Stimulated activated CD8-positive, alpha-beta memory T cell treated with anti-CD3 and anti-CD28 coated beads, Interleukin-4, amount 100 ng/mL, for 24 hours (primary cell): ENCODE measurements at regions not wholly inside any gene's neighbourhood (a gene's known extent, or its start where the extent isn't known, plus 50 kb on each side); places are given as distances from the start of the nearest gene placed in this dataset.
"Not testable (repeated sequence)": the region's sequence is repeated elsewhere in the genome, so short reads cannot be mapped to it uniquely, and the experiment has no call there.

Source experiments
- DNase-seq: peaks from one replicate; pipeline ENCODE4 v3.0.0-alpha.2; 2020; ENCODE audit warnings: low read depth

DNA sequence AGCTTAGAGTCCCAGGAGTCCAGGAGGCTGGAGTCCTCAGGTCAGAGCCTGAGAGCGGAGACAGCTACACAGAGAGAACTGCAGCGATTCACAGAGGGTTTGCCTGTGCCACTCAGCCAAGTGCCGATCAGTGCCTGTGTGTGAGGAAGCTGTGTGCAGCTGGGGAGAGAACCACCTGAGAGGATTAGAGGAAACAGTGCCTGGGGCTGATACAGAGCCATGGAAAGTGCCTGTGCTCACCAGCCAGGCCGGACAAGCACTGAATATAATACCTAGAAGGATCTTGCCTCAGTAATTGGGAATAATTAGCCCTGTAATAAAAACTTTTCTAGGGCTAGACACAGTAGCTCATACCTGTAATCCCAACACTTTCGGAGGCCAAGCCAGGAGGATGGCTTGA, 134.7 kb downstream of the ARHGAP11B start:
- DNase-seq = not testable (repeated sequence)

DNA sequence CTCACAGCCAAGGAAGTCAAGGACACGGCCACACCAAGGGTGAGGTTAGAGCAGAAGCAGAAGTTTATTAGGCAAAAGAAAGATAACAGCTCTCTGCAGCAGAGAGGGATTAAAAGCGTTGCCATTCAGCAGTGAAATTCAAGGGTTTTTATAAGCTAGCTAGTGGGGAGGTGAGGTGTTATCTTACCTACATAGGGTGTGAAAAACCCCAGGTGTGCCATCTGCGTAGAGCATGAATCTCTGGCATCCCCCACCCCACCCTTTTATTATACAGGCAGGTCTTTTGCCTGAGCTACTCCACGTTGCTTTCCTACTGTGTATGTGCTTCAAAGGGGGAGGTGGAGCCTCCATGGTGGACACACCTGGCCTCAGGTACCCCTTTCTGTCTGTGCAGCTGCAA, 135.4 kb downstream of the ARHGAP11B start:
- DNase-seq = not testable (repeated sequence)

DNA sequence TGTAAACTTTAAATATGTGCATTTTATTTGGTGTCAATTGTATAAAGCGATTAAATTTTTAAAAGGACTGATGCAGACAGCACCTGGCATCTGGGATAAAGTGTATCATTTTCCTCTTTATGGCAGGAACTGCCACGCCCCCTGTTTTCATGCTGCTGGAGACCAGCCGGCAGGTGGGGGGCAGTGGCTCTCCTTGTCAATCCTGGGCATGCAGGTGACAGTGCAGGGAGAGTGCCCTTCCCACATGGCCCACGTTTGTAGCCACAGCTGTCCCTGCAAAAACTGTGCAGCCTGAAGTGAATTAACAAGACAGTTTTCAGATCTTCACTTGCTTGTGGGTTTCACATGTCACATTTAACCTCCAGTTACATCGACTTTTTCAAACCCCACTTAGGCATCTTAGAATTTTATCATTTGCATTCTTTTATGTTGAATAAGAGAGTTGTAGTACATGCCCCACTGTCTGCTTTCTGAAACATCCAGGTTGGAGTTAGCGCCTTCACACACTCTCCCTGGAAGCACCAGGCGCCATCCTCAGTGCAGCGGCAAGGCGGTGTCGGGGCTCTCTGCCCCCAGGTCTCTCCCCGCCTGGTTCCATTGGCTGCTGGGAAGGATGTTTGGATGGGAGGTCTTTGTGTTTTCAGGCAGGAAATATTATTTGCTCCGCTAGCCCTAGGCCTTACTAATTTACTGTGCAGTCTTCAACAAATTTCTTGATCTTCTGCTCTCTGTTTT, 134.2 kb upstream of the FAN1 start:
- DNase-seq = not testable (repeated sequence)

DNA sequence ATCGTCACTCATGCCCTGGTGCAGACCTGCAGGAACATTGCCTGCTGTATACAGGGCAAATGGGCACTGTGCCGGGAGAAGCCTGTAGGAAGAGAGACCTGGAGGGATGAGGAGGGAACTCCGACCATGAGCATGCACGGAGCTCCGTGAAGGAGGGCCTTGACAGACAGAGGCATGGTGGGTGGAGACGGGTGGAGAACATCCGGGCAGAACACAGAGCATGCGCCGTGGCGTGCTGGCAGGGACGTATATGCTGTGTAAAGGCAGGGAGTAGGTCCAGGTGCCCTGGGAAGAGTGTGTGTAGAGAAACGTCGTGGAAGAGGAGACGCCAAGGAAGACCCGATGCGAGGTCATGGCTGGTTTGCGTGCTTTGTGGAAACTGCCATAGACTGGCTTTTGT, 133.0 kb upstream of the FAN1 start:
- DNase-seq = no peak

DNA sequence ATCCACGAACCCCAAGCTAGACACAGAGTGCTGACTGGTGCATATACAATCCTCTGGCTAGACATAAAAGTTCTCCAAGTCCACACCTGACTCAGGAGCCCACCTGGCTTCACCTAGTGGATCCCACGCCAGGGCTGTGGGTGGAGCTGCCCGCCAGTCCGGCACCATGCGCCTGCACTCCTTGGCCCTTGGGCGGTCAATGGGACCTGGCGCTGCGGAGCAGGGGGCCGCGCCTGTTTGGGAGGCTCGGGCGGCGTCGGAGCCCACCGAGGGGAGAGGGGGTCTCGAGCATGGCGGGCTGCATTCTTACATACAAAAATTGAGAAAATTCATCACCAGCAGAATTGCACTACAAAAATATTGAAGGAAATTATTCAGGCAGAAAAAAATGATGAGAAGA, 120.7 kb upstream of the FAN1 start:
- no peak for DNase-seq

DNA sequence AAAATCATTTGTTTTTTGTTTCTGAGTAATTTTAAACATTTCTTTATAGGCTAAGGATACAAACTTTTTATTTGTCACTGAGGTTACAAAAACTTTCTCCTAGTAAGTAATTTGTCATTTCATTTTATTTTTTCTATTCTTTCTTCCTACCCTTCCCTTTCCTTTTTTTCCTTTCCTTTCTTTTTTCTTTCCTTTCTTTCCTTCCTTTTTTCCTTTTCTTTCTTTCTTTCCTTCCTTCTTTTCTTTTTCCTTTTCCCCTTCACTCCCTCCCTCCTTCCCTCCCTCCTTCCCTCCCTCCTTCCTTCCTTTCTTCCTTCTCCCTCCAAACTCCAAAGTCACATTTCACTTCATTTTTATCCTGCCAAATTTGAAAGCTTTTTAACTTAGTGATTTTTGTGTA, 115.1 kb upstream of the FAN1 start:
- DNase-seq = no peak

DNA sequence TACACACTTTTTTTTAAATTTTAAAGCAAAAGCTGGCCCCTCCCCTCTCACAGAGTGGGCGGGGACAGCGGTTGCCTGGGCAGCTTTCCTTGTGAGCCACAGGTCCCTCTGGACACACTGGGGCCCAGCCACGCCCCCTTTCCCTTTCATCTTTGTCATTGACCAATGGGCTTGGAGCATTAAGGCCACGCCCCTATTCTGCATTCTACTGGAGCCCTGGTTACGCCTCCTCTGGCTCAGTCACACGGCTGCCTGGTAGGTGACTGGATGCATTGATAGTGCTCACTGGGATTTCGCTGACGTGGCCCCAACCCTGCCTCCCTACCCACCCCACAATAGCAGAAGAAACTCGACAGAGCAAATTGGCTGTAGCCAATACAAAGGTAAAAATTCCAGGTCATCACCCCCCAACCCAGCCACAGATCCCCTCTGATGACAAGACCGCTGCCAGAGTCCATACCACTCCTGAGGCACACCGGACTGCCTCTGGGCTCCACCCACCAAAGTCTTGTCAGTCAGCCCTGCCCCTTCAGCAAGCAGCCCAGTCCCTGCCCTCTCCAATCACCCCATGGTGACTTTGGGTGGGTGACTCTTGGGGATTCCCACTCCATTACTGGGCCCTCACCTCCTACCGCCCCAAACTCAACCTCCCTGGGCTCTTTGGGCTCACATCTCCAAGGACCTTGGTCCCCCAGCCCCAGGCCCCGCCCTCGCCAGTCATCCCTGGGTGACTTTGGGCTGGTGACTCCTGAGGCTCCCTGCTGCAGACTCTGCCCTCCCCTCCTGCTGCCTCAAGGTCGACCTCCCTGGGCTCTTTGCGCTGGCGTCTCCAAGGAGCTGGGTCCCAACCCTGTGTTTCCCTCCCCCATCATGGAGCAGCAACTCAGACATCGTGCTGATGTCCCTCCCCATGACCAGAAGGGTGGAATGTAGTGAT, 112.2 kb upstream of the FAN1 start:
- DNase-seq = no peak

DNA sequence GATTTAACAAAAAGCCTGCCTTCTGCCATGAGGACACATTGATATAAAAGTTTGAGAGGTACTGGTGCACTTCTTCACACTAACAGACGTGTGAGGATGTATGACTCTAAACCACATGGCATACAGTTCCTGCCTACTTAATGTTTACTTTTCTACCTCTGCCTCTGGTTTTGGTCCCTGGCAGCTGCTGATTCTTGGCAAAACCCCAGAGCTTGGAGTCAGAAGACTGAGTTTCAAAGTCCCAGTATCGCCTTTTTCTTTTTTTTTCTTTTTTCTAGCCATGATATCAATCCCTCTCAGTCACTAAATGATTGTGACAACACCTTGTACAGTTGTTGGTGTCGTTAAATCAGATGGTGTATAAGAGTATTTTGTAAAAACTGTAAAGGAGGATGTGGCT, 110.9 kb upstream of the FAN1 start:
- not testable (repeated sequence) for DNase-seq

DNA sequence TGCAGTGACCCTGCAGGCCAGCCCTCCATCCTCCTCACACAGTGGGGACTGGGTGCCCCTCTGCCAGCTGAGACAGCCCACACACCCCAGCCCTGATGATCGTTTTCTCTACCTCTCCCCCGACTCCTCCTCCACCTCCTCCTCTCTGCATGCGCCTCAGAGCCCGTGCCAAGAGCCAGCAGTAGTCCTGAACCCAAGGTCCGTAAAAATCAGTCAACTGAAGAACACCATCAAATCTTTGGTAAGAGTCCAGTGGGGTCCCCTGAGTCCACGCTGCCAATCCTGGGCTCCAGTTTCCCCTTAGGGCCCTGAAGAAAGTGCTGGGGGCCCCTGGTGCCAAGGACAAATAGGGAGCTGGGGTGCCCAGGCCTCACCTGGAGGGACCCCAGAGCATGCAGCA, 109.3 kb upstream of the FAN1 start:
- no peak for DNase-seq

DNA sequence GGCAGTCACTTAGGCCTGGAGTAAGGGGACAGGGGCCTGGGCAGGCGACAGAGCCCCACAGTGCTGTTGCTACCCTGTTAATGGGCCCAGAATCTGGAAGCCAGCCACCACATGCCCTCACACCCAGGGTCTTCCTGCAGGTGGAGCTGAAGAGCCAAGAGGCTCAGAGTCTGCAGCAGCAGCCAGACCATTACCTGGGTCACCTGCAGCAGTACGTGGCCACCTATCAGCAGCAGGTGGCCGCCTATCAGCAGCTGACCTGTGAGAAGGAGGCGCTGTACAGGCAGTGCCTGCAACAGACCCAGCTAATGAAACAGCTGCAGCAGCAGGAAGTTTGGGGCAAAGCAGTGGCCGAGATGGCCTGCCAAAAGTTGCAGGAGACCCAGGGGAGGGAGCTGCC, 104.2 kb upstream of the FAN1 start:
- DNase-seq = not testable (repeated sequence)

DNA sequence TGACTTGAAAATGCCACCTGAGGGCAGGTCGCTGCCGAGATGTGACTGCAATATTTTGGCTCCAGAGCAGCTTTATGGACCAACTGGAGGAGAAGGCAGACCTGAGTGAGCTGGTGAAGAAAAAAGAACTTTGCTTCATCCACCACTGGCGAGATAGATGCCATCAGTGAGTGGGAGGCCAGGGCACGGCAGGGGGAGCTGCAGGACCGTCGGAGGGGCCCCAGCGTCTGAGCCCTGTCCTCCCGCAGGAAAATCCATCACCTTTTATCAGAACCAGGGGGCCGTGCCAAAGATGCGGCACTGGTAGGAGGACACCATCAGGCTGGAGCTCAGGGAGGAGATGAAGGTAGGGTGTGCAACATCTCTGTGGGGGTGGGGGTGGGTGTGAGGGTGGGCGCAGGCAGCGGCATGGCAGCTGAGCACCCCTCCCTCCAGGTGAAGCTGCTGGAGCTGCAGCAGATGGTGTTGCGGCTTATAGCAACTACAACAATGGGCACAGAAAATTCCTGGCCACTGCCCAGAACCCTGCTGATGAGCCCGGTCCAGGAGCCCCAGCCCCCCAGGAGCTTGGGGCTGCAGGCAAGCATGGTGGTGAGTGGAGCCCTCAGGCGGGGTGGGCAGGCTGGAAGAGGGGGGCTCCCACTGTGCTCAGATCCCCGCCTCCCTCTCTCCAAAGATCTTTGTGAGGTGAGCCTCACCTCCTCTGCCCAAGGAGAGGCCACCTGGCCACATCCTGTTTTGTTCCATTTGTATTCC, 102.4 kb upstream of the FAN1 start:
- not testable (repeated sequence) for DNase-seq

DNA sequence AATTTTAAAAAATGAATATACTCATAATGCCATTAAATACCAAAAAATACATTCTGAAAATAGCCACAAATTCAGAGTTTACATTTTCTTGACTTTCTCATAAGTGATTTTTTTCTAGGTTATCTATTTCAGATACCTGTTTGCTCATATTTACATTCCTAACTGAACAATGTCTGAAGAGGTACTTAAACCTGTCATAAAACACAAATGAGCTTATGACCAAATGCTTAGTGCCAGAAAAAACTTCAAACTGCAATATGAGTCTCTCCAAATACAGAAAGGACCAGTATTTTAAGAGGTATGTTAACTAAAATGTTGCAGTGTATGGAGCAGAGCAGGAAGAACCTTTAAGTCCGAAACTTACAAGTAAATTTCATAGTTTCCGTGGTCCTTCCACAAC, 101.7 kb upstream of the FAN1 start:
- DNase-seq = not testable (repeated sequence)

DNA sequence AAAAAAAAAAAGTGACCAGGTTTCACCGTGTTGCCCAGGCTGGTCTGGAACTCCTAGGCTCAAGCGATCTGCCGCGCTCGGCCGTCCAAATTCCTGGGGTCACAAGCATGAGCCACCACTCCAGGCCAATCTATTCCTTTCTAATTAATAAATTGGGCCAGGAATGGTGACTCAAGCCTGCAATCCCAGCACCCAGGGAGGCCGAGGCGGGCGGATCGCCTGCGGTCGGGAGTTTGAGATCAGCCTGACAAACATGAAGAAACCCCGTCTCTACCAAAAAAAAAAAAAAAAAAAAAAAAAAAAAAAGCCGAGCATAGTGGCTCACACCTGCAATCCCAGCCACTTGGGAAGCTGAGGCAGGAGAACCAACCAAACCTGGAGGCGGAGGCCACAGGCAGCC, 100.0 kb upstream of the FAN1 start:
- not testable (repeated sequence) for DNase-seq

DNA sequence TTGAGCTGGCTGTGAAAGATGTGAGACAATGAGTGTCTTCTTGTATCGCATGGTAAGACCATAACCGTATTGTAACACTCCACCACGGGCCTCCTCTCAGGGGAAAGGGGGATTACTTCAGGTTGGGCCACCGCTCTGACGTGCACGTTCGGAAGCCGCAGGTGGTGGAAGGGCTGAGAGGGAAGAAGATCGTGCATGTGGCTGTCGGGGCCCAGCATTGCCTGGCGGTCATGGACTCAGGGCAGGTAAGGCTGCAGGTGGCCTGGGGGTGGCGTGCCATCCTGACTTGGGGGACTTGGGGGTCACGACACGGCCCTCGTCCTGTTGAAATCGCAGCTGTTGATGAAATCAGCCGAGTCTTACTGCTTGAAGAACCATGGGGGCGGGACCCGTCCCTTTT, 87.3 kb upstream of the FAN1 start:
- DNase-seq = no peak

DNA sequence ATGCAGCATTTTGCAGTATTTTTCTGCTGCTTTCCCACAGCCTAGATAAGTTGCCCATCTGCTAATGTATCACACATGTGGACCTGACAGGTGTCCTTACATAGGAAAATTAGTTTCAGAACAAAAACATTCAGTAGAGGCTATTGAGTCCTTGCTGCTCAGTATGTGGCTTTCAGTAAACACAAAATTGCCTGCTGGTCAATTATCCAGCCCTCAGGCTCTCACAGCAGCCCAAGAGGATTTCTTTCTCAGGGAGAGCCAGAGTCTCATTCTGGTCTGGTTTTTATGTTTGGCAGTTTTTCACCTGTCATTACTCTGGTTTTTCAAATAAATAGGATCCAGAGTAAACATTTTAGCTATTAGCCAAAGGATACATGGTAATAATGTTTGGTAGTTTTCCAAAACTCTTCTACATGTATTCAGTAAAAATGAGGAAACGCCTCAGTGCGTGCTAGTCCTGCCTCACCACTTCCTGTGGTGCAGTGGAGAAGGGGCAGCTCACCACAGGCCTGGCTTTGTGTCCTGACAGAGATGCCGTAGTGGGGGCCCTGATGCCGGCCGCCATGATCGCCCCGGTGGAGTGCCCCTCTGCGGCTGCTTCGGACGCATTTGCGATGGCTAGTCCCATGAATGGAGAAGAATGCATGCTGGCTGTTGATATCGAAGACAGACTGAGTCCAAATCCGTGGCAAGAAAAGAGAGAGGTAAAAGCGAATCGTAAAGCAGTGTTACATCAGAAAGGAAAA, 80.5 kb upstream of the FAN1 start:
- peak; percentile 50 for DNase-seq

DNA sequence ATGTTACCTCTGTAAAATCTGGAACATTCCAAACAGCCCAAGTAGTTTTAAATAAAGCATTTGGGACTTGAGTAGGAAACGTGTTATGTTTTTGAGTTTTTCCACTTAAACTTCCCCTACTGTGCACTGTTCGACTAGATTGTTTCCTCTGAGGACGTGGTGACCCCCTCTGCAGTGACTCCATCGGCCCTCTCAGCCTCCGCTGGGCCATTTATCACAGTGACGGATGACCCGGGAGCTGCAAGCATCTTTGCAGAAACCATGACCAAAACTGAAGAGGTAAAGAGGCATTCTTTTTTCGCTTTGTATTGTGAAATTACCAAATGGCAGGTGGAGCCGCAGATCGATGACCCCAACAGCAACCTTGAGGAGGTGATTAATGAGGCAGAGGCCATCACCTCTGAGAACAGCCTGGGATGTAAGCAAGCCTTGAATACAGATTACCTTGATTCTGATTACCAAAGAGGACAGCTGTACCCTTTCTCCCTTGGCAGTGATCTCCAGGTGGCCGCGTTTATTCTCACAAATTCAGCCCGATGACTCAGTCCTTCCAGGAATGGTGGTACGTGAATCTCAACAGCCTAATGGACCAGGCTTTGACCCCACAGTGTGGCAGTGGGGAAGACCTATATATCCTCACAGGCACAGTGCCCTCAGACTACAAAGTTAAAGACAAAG, 79.1 kb upstream of the FAN1 start:
- no peak for DNase-seq

DNA sequence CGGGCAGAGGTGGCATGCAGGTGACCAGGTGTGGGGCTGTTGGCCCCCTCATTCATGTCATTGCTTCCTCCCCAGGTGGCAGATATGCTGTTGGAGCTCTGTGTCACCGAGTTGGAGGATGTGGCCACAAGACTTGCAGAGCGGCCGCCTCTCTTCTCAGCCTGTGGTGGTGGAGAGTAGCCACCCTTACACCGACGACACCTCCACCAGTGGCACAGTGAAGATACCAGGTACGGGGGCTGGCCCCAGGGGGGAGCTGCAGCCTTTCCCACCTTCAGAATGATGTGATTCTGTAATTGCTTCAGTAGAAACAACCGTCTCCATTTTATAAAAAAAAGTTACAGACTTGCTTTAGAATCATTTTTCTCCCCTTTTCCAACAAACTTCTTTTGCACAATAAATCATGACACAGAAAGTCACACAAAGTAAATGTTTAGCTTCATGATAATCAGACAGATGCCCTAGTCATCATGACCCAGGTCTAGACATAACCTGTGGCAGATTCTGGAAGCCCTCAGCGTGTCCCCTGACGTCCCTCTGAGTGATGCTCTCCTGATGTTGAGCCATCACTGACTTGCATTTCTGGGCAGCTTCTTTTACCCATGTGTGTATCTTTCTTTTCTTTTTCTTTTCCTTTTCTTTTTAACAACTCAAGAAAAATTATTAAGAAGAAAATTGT, 76.0 kb upstream of the FAN1 start:
- DNase-seq = no peak

DNA sequence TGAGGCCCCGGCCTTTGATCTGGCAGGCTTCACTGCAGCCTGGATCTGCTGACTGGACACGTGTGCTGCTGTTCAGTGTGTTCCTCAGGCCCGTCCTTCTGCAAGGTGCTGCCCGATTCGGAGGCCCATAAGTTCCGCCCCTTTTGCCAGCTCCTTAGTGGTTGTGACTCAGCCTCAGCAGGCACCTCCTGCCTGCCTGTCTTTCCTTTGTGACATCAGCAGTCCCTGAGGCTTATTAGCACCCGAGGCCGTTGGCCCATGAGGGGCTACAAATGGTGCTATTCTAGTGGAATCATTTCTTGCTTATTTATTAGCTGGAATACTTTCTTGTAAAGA, 75.4 kb upstream of the FAN1 start:
- DNase-seq = not testable (repeated sequence)

DNA sequence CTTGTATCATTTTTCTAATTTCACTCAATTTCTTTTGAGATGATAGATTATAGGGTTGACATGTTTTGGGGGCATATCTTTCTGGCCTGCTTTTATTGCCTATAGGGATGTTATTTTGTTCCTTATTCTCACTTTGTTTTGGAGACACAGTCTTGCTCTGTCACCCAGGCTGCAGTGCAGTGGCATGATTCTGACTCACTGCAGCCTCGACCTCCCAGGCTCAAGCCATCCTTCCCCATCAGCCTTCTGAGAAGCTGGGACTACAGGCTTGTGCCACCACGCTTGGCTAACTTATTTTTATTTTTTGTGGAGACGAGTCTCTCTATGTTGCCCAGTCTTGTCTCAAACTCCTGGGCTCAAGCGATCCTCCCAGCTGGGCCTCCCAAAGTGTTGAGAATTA, 72.8 kb upstream of the FAN1 start:
- DNase-seq = no peak

DNA sequence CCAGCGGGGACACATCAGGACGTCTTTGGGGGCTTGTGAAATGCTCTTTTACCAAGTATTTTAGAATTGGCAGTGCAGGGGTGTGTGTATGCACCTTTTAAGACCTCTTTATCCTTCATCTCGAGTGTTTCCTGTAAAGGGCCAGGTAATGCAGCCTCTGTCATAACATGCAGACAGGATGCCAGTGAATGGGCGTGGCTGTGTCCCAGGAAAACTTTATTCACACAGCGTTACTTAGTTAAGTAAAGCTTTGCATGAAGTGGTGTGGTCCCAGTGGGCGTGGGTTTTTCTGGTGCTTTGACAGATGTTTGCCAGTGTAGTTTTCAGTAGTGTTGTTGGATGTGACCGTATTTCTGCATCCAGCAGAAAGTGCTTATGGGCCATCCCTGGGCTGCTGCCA, 70.3 kb upstream of the FAN1 start:
- not testable (repeated sequence) for DNase-seq

DNA sequence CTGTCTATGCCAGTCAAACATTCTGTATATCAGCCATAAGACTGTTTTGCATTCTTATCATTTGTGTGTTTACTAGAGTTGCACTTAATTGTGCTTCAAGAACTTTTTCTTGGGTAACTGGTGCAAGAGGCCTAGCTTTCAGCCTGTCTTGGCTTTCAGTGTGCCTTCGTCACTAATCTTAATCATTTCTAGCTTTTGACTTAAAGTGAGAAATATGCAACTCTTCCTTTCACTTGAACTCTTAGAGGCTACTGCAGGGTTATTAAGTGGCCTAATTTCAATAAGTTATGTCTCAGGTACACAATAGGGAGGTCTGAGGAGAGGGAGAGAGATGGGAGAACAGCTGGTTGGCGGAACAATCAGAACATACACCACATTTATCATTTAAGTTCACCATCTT, 62.1 kb upstream of the FAN1 start:
- not testable (repeated sequence) for DNase-seq
